Endothelial cell of umbilical vein (primary cell): ENCODE measurements at regions not wholly inside any gene's neighbourhood (a gene's known extent, or its start where the extent isn't known, plus 50 kb on each side); places are given as distances from the start of the nearest gene placed in this dataset.

Experiments
- BruUV-seq: library from RNA; stranded (reverse); fragments of 400-500 nt; replicated peaks from 2 replicates; lab custom pipeline; 2021; lab: Mats Ljungman, UMichigan
- CTCF ChIA-PET: fragments of 300-600, 350-600 bp; sonication (Branson Sonifier 250); formaldehyde crosslinking; loops from one replicate; lab custom pipeline; 2021; ENCODE audit warnings: antibody characterized with exemption, inconsistent platforms; lab: Charles Lee
- POLR2A ChIA-PET: fragments of 300-600, 350-600 bp; sonication (Branson Sonifier 250); formaldehyde crosslinking; loops from one replicate; lab custom pipeline; 2021; ENCODE audit warnings: antibody characterized with exemption, inconsistent platforms; lab: Charles Lee
- DNase-seq: peaks from one replicate; pipeline ENCODE4 v3.0.0-alpha.2; 2011; ENCODE audit warnings: low read depth, low spot score
- FAIRE-seq: peaks from 2 replicates; lab custom pipeline; 2011; peaks lifted over from hg19 to GRCh38; lab: Jason Lieb, UNC
- H2AFZ ChIP-seq: 2 replicates; pipeline ENCODE4 v1.6.0; 2012; ENCODE audit warnings: low read depth, low read length, control low read depth, inconsistent platforms
- H3K27ac ChIP-seq: 2 replicates; pipeline ENCODE4 v1.5.1; 2011; ENCODE audit warnings: low read depth, mild to moderate bottlenecking, control low read depth, low read length, moderate library complexity; ENCODE audit not compliant: insufficient read depth
- H3K27me3 ChIP-seq, 2 experiments: 2 replicates each; pipeline versions ENCODE4 v1.6.0 to v1.6.1; 2011; ENCODE audit warnings: low read length in 2 of 2, mixed read lengths in 1 of 2; ENCODE audit not compliant: control insufficient read depth in 2 of 2, insufficient read depth in 2 of 2
- H3K36me3 ChIP-seq, 2 experiments: 2 replicates in 1 of 2; 3 replicates in 1 of 2; pipeline ENCODE4 v1.5.1; 2011; ENCODE audit warnings: low read length in 2 of 2, mild to moderate bottlenecking in 1 of 2, moderate library complexity in 1 of 2; ENCODE audit not compliant: control insufficient read depth in 2 of 2, insufficient read depth in 2 of 2; ENCODE audit errors: extremely low read depth in 1 of 2
- H3K4me1 ChIP-seq: 3 replicates; pipeline ENCODE4 v1.5.1; 2011; ENCODE audit warnings: mild to moderate bottlenecking, low read length; ENCODE audit not compliant: control insufficient read depth, insufficient read depth; ENCODE audit errors: extremely low read depth
- H3K4me2 ChIP-seq: 2 replicates; pipeline ENCODE4 v1.6.1; 2011; ENCODE audit warnings: low read length, control low read depth, mixed read lengths; ENCODE audit not compliant: insufficient read depth
- H3K4me3 ChIP-seq, 3 experiments: fragments of 200-600 bp in 1 of 3; sonication (generic), shearing (Covaris generic) in 1 of 3; replicated peaks in 1 of 3; 2 replicates each; pipeline ENCODE4 v1.5.1; 2011 to 2016; ENCODE audit warnings: control low read depth in 3 of 3, low read length in 3 of 3, mild to moderate bottlenecking in 2 of 3, inconsistent platforms in 1 of 3, low read depth in 1 of 3, moderate library complexity in 1 of 3; ENCODE audit not compliant: insufficient read depth in 1 of 3
- H3K79me2 ChIP-seq: 2 replicates; pipeline ENCODE4 v1.6.0; 2012; ENCODE audit warnings: low read length, inconsistent platforms; ENCODE audit not compliant: control insufficient read depth, insufficient read depth
- H3K9ac ChIP-seq: replicated peaks from 2 replicates; pipeline ENCODE3; 2011; ENCODE audit warnings: low read length, control low read depth; ENCODE audit not compliant: insufficient read depth; ENCODE audit errors: extremely low read depth
- H3K9me1 ChIP-seq: replicated peaks from 3 replicates; pipeline ENCODE4 v1.6.0; 2011; ENCODE audit warnings: mild to moderate bottlenecking, low read length; ENCODE audit not compliant: control insufficient read depth, insufficient read depth; ENCODE audit errors: extremely low read depth
- H3K9me3 ChIP-seq: replicated peaks from 2 replicates; pipeline ENCODE4 v1.5.1; 2012; ENCODE audit warnings: low read length, inconsistent platforms; ENCODE audit not compliant: control insufficient read depth, insufficient read depth
- H4K20me1 ChIP-seq: replicated peaks from 2 replicates; pipeline ENCODE3; 2011; ENCODE audit warnings: mild to moderate bottlenecking, low read length; ENCODE audit not compliant: control insufficient read depth, insufficient read depth; ENCODE audit errors: extremely low read depth
- CTCF ChIP-seq, 2 donors: IDR thresholded peaks; 1 replicate in 1 of 2; 2 replicates in 1 of 2; pipeline ENCODE4 v1.5.1; 2011; ENCODE audit warnings: low read length in 2 of 2, mild to moderate bottlenecking in 2 of 2, moderate library complexity in 2 of 2, control low read depth in 1 of 2, inconsistent platforms in 1 of 2, low read depth in 1 of 2; ENCODE audit not compliant: insufficient read depth in 1 of 2; ENCODE audit errors: extremely low read depth in 1 of 2
- EZH2 ChIP-seq: IDR thresholded peaks from 2 replicates; pipeline ENCODE4 v1.6.1; 2012; ENCODE audit warnings: borderline replicate concordance, low read depth, mild to moderate bottlenecking, moderate library complexity, low read length, inconsistent platforms; ENCODE audit not compliant: severe bottlenecking
- FOS ChIP-seq: IDR thresholded peaks from 2 replicates; pipeline ENCODE4 v1.6.1; 2011; ENCODE audit warnings: mild to moderate bottlenecking, low read length, moderate library complexity, borderline replicate concordance; ENCODE audit not compliant: insufficient read depth
- GATA2 ChIP-seq: IDR thresholded peaks from 2 replicates; pipeline ENCODE4 v1.7.0; 2011; ENCODE audit warnings: low read depth, mild to moderate bottlenecking, moderate library complexity, mixed read lengths, low read length; ENCODE audit not compliant: insufficient read length, insufficient read depth
- JUN ChIP-seq: IDR thresholded peaks from 2 replicates; pipeline ENCODE4 v1.6.1; 2011; ENCODE audit warnings: borderline replicate concordance, low read depth; ENCODE audit not compliant: insufficient read length, insufficient read depth
- MYC ChIP-seq: IDR thresholded peaks from one replicate; pipeline ENCODE4 v1.6.1; 2011; ENCODE audit warnings: mild to moderate bottlenecking, low read depth, low read length
- POLR2A ChIP-seq: IDR thresholded peaks from 2 replicates; pipeline ENCODE4 v1.6.1; 2012; ENCODE audit warnings: low read depth, mild to moderate bottlenecking, control low read depth, low read length
- POLR2AphosphoS5 ChIP-seq: IDR thresholded peaks from 2 replicates; pipeline ENCODE4 v1.6.1; 2012; ENCODE audit warnings: low read depth, mild to moderate bottlenecking, control low read depth, low read length, moderate library complexity; ENCODE audit not compliant: insufficient read depth
- dilution Hi-C: fragments of 300-500 bp; cut with MboI; formaldehyde crosslinking; loops from one replicate; pipeline ENCODE4 v1.15.0; 2019; ENCODE audit warnings: low sequenced_read_pairs; ENCODE audit not compliant: extremely low pct_ligation_motif_present
- intact Hi-C: fragments of 100-400 bp; cut with micrococcal nuclease; formaldehyde crosslinking; loops from one replicate; pipeline ENCODE4 v1.10.0; 2022
- TF ChIP-seq, protein P1 (sequence below): IDR thresholded peaks from 2 replicates; pipeline ENCODE4 v1.6.1; 2011; ENCODE audit not compliant: insufficient read depth, insufficient read length

DNA sequence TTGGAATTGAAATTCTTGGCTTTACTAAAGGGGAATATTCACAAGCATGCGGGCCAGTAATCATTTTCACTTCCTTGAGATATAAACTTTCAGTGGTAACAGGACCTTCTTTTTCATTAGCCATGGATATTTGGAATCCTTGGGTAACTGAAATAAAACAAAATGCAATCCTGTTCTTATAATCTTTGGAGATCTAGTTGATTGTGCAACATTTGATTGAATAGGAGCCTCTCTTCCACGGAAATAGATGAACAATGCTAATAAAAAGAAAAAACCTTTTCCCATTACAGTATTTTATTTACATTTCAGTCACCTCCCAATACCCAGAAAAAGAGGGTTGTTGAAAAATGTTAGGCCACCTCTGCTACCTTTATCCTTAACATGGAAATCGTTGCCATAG is 225.6 kb downstream of the MAP2K6 start:
- no peaks in the 10 kb centered on the region for H3K79me2 ChIP-seq
- TF ChIP-seq GATA2 = no peak
- TF ChIP-seq JUN = no peak
- TF ChIP-seq, protein P1, sequence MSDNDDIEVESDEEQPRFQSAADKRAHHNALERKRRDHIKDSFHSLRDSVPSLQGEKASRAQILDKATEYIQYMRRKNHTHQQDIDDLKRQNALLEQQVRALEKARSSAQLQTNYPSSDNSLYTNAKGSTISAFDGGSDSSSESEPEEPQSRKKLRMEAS = no peak
- TF ChIP-seq POLR2A = no peak
- no peak for TF ChIP-seq MYC
- TF ChIP-seq EZH2 = no peak
- no peak for TF ChIP-seq CTCF (IDR thresholded peaks at IDR 0.05; ENCODE audit: extremely low read depth in 1 of 2, insufficient read depth in 1 of 2, low read depth in 1 of 2, low read length in 2 of 2)
- no peak for TF ChIP-seq FOS
- TF ChIP-seq POLR2AphosphoS5 = no peak
- H3K36me3 ChIP-seq = no peaks in the 10 kb centered on the region
- DNase-seq = no peak
- BruUV-seq = no TSS peak
- CTCF ChIA-PET = no interaction called here
- no peak overlapping the region for H2AFZ ChIP-seq
- POLR2A ChIA-PET = no interaction called here
- H3K4me2 ChIP-seq = no peak overlapping the region
- intact Hi-C loops (no loop called here), dilution Hi-C loops (no loop called here)
- H3K4me1 ChIP-seq = peaks cover 5% of the 10 kb centered on the region
- no peak overlapping the region for H3K27ac ChIP-seq
- H3K9me3 ChIP-seq = no peaks in the 10 kb centered on the region
- no peaks in the 10 kb centered on the region for H3K27me3 ChIP-seq
- H4K20me1 ChIP-seq = no peaks in the 10 kb centered on the region
- H3K9ac ChIP-seq = no peak overlapping the region
- FAIRE-seq = peak; percentile 8
- H3K9me1 ChIP-seq = no peaks in the 10 kb centered on the region
- H3K4me3 ChIP-seq = no peak overlapping the region
